UCSD-AML1 (cell line): ENCODE measurements at regions not wholly inside any gene's neighbourhood (a gene's known extent, or its start where the extent isn't known, plus 50 kb on each side); places are given as distances from the start of the nearest gene placed in this dataset.

ENCODE experiments used
- DNase-seq: peaks from one replicate; lab custom pipeline; 2025; ENCODE audit not compliant: unreplicated experiment; lab: John Stamatoyannopoulos, UW

DNA sequence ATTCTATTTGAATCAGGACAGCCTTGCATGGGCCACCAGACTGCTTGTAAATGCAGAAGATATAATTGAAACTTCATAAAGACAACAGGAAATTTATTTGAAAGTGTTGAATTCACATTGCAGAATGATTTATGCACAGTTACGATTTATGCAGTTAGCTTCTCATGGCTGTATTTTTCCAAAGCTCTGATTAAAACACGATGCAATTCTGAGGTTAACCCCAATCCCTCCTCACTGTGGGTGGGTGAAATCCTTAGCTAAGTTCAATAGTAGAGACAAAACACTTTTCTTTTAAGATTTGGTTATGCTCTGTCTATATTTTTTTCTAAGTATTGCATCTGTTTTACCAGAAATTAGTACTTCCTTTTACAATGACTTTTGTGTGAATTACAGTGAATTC is 728.8 kb upstream of the IGFBP3 start:
- DNase-seq, result no peak

DNA sequence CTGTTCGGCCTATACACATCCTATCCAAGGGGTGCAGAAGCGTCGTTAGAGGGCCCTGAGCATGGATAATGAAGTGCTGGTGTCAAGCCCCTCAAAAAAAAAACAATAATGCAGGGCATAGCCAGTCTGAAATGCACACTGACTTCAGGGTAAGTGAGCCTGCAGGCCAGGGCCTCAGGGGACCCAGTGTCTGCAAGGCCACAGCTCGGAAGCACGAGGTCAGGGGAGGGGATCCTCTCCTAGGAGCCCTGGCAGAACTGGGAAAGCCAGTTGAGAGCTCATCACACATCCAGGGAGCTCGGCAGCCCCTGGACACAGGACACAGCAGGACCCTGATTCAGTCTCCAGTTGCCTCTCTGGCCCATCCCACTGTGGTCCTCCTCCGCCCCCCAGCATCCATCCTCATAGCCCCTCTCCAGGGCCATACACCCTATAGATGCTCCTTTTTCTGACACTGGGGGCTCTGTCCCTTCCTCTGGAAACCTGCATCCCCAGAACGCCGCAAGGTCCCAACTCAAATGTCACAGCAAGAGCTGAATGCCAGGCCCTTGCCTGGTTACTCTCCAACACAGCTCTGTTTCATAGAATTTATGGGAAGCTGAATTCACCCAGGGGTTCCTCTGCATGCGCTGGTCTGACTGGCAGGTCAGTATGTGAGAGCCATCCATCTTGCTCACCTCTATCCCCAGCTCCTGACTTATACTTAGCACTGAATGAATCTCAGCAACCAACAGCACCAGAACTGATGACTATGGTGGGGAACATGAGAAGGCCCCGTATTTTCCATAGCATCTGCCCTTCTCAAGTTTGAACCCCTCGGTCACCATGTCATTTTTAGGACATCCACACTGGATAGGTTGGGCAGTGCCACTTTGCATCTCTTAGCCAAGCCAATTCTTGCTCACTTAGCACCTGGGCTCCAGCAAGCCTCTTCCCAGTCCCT is 717.0 kb upstream of the IGFBP3 start:
- no peak for DNase-seq

DNA sequence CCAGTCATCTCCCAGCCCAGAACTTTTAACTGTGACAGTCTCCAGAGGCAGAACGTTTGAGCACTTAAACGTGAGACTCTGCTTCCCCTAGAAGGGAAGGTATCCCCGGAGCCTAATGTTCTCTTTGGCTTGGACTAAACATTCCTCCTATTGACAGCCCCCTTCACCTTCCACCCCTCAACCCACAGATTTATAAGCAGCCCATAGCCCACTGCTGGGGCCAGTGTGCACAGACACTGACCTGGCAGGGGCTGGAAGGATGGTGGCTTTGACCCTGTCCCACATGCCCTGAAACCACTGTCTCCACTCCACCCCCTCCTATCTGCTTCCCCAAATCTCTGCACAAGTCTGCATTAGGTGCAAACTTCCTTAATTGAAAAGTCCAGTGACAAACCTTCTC is 715.0 kb upstream of the IGFBP3 start:
- no peak for DNase-seq

DNA sequence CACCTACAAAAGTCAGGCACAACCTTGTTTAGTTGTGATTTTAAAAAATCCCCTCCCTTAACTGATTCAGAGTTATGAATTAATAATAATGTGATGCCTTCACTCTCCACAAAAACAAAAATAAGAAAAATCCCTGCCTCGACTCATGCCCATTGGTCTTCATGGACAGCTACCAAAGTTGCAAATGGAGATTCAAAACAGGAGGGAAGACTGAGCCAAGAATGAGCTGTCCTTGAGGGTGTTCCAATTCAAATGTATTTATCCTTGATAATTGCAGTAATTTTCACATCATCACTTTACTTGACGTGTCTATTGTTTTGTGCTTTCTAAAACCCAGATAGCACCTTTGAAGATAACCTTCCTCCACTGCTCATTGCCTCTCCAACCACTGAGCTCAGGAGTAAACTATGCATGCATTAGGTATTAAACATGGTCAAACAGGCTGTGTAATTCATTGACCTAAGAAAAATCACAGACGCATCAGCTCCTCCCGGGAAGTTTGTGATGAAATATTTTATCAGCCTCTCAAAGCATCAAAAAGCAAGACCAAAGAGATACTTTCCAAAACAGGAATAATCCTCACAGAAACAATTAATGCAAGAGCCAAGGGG is 712.7 kb upstream of the IGFBP3 start:
- no peak for DNase-seq

DNA sequence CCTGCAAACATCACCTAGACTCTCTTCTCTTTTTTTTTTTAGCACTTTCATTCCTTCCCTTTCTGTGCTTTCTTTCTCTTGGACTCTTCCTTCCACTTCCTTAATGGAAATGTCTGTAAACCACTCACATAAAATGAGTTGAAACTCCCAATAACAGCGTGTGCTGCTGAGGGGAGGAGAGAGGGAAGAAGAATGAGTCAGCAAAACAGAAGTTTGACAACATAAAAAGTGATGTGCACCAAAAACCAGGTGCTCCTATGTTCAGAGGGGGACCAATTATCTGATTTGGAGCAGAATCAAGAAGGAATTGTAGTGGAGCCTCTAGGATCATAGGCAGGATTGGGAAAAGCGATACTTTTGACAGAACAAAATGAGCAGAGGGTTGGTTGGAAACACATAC is 712.1 kb upstream of the IGFBP3 start:
- no peak for DNase-seq

DNA sequence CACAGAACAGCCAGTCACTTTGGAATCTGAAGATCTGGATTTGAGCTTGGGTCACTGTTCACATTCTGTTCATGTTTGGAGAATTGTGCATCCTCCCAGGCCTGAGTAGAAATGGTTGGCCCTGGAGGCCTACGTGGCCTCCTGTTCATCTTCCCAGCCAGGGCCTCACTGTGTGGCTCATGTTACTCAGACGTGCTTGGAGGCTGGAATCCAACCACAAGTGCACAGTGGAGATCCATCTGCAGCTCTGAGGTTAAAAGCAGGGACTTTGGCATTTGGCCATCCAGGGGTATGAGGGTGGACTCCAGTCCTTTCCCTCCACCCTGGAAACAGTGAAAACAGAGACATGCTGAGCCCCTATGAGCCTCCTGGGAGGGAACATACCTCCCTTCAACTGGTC is 709.0 kb upstream of the IGFBP3 start:
- no peak for DNase-seq

DNA sequence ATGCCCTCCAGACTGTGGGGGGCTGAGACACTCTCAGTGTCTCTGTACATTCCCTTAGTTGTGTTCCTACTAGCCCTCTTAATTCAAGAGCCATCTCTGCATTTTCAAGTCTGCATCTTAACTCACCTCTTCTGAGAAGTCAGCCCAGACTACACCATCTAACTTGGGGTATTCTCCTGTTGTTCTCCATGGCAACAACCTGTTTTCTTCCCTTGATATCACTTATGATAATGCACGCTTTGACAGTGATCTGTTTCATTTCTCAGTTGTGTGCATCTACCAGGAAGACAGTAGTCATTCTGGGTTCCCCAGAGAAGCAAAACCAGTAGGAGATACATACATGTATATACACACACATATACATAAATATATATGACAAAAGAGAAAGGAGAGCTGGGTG is 707.3 kb upstream of the IGFBP3 start:
- no peak for DNase-seq

DNA sequence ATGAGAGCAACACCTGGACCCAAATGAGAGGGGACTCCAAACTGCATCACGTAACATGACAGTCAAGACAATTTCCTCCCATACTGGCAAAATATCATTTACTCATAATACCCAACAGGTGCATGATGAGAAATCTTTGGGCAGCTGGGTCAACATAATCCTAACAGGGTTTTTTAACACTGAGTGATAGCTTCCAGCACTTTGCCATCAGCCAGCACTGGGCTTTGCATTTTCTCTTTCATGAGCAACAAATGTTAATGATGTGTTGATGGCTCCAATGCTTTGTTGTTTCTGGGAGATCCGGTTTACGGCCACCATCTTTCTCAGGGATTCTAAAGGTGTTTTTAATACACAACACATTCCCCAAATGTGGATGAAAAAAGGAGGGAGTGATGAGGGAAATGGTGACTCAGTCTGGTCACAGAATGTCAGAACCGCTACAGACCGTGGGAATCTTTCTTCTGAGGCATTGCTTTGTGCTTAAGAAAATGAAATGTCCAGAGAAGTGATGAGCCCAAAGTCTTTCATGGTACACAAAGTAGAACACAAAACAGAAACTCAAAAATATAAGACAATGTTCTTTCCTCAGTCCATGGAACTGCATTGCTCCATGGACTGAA is 705.7 kb upstream of the IGFBP3 start:
- no peak for DNase-seq

DNA sequence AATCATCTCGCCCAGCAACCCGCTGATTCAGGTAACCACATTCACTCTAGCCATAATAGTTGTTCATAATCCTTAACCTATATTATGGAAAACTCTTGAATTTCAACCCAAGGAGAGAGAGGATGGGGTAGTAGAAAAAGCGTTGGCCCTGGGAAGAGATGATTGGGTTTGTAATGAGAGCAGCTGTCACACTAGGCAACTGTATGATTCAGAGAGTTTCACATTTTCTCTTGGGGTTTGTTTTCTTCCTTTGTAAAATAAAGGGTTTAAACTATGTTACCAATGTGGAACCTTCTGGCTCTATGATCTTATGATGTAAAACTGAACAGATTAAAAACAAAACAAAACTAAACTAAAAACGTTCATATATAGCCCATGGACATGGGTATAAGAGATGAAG is 705.2 kb upstream of the IGFBP3 start:
- no peak for DNase-seq

DNA sequence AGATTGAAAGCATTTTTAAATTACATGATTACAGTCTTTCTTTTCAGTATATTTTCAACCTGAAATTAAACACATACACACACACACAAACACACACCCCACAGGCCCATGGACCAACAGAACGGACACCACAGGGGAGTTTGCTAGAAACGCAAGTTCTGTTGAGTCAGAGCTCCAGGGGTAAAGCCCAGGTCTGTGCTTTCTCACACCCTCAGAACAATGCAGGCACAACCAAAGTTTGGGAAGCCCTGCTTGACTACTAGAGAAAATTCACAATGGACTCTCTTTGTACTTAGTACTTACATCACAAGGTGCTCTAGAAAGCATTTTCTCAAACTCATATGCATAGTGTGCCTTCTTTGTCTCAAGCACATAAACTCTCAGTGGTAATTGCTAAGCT is 704.0 kb upstream of the IGFBP3 start:
- DNase-seq, result no peak

DNA sequence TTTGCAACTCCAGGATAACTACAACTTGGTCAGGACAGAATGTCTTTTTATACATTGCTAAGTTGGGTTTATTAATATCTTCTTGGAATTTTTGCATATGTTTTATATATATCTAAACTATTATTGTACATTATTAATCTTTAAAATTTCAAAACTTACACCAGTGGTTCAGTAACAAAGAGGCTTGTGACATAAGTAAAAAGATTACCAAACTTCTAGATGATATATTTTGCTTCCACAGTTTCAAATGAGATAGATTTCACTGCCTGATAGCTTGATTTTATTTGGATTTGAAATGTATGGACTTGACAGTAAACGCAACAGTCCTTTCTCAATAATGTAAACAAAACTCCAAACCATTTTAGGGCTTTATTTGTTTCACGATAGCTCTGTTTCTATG is 701.2 kb upstream of the IGFBP3 start:
- no peak for DNase-seq

DNA sequence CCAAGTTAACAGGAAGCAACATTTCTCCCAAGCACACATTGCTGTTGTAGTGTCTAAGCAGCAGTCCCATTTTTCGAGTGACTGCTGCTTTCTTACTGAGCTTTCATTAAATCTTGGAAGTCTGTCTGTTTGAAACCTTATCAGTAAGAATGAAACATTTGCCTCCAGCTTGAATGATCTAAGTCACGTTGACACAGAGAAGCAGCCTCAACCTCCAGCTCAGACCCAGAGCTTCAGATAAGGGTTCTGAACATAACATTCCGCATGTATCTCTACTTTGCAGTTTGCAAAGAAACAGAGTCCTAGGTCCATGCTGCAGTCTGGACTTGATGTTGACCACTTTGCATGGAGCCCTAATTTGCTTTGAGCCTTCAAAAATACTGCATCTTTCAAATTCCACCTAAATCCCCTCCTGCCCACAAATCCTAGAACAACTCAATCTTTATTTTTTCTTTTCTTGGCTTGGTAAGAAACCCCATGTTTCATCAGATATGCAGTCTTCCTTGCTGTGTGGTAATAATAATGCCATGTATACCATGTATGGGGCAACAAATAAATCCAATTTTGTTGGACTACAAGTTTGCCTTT is 698.7 kb upstream of the IGFBP3 start:
- no peak for DNase-seq

DNA sequence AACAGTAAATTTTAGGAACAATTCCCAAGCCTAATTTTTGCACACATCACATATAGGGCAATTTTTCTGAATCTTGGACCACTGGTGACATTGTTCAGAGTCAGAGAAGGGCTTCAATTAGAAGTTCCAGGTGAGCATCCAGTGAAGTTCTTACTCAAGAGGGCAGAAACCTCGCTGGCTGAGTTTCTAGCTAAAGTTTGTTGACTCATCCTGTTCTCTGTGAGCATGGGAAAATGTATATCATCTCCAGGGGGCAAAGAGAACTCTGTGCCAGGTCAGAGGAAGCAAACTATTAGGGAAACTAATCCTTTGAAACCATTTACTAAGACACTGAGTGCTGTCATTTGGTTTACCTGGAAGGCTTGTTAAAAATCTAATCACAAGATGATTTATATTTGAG is 695.6 kb upstream of the IGFBP3 start:
- DNase-seq, result no peak

DNA sequence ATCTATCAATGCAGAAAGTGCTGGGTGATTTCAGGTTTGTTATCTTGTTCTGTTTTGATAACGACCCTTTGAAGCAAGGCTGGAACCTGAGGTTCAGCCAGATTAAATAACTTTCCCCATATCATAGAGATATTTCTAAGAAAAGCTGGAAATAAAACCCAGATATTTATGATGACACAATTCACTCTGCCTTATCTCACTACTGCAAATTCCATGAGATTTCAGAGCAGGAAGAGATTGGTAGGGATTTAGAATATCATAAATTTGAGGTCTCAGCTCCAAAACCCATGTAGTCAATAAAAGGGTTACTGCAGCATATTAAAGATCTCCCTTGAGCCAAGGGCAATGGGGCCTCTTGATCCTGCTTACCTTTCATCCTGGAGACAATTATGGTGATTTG is 692.5 kb upstream of the IGFBP3 start:
- no peak for DNase-seq

DNA sequence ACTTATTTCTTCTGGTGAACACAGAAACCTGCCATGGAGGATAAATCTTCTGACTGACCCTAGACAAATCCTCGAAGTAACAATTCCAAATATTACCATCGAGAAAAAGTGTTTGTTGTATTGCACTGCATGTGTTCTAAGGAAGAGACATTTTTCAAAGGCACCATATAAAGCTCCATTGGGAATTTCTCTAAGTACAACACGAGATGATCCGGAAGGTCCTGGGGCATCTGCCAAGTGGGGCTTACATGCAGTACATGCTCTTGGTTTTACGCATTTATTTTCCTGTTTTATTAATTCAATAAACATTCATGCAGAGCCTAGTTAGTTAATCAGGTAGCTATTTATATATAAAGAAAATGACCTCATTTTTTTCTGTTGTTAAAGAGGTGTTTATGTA is 692.0 kb upstream of the IGFBP3 start:
- DNase-seq, result no peak

DNA sequence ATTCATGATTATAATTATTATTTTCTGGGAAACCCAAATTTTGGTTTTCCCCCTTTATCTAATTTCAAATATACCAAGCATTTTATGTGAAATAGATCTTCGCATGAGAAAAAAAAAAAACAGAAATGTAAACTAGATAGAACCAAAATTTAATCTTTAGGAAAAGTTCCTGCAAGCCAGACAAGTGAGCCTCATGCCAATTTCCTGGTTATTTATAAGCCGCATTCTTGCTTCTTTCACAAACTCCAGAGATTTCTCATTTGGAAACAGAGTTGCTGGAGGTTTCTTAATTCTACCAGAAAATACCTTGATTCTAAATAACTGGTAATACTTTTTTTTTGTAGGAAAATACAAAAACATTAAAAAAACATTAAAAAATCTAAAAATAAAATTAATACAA is 690.4 kb upstream of the IGFBP3 start:
- no peak for DNase-seq

DNA sequence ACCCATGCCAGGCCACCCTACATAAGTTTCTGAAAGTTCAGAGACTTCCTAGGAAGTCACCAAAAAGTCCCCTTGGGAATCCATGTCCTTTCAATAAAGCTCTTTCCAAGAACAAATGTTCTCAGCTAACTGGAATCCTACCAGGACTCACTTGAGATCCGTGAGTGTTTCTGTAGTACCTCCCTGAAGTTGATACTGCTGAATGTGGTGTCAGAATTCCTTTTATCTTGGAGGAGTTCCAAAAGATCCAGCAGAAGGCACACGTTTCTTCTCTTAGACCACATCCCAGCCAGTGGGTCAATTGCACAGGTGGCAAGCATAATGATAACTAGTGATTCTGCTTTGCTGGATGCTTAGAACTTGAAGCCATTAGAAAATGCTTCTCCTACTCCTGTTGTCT is 689.7 kb upstream of the IGFBP3 start:
- no peak for DNase-seq

DNA sequence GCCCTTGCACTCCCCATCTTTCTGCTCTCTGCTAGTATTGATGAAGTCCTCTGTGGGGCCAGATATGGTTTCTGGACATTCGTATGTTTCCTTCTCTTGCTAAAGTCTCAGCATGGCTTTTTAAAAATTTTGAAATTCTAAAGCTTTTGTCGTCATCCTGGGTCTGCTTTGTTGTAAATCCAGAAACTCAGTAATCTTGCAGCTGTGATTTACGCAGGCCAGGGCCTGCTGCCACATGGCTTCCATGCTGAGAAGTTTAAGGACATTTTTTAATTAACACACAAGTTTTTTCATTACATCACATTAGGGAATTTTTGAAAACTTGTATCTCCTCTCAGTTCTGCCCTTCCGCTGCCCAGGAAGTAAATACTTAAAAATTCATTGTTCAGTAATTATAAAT is 686.1 kb upstream of the IGFBP3 start:
- DNase-seq, result no peak

DNA sequence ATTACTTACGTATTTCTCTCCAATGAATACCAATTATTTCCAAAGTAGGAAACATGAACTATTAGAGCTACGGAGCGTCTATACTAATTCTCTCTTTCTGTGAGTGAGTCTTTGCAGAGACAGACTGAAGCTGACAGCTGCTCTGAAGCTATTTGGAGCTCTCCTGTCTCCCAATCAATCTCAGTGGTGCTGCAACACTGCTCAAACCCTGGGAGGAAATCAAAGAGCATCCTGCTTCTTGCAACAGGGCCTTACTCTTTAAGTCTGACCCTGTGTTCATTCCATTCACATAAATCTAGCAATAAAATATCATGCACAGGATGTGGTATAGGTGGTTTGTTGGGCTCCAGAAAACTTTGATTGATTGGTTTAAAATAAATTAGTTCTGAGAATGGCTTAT is 685.7 kb upstream of the IGFBP3 start:
- no peak for DNase-seq

DNA sequence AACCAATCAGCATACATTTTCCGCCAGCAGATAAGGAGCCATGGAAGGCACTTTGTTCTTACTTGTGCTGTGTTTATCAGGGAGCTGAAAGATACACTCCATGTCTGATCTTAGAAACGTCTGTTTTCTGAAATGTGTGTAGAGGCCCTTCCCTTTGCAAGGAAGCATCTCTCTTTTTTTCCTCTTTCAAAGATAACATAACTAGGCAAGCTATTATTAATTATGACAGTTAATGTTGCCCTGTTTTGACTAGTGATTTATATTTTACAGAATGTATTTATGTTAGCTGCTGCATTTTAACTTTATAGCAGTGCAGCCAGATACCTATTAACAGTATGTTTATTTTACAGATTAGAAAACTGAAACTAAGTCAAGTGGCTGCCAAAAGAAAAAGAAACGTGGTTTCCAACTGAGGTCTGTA is 683.2 kb upstream of the IGFBP3 start:
- DNase-seq, result no peak

DNA sequence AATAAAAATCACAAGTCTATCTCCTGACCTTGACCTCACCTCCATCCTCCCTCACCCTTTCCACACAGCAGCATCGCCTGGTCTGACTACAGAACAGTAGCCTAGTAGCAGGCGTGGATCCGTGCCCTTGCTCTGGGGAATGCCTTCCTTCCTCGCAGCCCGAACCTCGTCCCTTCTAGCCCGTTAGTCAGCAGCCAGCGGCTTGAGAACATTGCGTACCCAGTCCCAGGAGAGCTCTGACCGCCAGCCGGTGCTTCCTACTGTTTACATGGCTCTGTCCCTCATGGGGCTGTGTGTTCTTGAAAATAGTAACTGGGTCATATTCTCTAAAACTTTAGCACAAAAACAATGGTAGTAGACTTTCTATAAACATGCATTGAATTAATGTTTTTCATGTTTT is 682.7 kb upstream of the IGFBP3 start:
- no peak for DNase-seq

DNA sequence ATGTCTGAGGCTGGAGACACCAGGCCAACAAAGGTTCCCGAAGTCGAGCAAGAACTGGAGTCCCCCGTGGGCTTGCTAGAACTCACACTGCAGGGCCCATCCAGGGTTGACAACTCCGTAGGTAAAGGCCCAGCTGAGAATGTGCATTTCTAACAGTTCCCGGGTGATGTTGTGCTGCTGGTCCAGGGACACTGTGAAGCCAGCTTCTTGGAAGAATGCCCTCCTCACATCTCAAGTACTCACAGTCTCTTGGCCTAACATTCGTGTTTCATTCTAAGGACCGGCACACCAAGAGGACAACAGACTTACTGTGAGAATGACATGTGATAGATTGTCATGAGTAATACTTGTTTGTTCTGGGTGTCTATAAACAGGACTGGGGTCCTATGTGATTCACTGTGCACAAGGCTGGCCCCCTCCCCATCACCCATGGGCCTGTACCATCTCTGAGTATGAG is 682.3 kb upstream of the IGFBP3 start:
- no peak for DNase-seq
